ENCODE measurements at regions not wholly inside any gene's neighbourhood (a gene's known extent, or its start where the extent isn't known, plus 50 kb on each side); places are given as distances from the start of the nearest gene placed in this dataset.

DNA sequence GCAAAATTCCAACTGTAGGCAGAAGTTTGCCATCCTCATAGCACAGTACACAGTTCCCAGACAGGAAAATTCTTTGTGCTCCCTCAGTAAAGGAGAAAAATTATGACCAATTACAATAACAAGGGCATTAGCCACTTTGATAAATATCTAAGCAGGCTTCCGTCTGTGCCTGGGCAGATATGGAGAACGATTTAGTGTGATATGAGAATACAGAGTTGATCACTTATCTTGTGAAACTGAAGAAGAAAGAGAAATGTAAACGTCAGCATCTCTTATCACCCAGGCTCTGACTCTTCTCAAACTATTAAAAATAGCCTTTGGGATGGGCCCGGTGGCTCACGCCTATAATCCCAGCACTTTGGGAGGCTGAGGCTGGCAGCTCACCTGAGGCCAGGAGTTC is 54.5 kb upstream of the TIAM1 start:
- no peak for DNase-seq (ENCODE audit: extremely low spot score in 2 of 2)
- TF ChIP-seq, protein P1, sequence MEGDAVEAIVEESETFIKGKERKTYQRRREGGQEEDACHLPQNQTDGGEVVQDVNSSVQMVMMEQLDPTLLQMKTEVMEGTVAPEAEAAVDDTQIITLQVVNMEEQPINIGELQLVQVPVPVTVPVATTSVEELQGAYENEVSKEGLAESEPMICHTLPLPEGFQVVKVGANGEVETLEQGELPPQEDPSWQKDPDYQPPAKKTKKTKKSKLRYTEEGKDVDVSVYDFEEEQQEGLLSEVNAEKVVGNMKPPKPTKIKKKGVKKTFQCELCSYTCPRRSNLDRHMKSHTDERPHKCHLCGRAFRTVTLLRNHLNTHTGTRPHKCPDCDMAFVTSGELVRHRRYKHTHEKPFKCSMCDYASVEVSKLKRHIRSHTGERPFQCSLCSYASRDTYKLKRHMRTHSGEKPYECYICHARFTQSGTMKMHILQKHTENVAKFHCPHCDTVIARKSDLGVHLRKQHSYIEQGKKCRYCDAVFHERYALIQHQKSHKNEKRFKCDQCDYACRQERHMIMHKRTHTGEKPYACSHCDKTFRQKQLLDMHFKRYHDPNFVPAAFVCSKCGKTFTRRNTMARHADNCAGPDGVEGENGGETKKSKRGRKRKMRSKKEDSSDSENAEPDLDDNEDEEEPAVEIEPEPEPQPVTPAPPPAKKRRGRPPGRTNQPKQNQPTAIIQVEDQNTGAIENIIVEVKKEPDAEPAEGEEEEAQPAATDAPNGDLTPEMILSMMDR (IDR thresholded peaks at IDR 0.05): no peak
- no peak for TF ChIP-seq POLR2AphosphoS5 (IDR thresholded peaks at IDR 0.05; ENCODE audit: insufficient read depth in 1 of 2, low read depth in 1 of 2)
- intact Hi-C loops (cut with DNase I): no loop called here
- no peaks in the 10 kb centered on the region for H3K27me3 ChIP-seq
- H3K4me1 ChIP-seq: no peaks in the 10 kb centered on the region
- no peak overlapping the region for H3K4me3 ChIP-seq
- H3K9me3 ChIP-seq: no peaks in the 10 kb centered on the region
- no peak overlapping the region for H3K27ac ChIP-seq
- H3K36me3 ChIP-seq: no peaks in the 10 kb centered on the region

DNA sequence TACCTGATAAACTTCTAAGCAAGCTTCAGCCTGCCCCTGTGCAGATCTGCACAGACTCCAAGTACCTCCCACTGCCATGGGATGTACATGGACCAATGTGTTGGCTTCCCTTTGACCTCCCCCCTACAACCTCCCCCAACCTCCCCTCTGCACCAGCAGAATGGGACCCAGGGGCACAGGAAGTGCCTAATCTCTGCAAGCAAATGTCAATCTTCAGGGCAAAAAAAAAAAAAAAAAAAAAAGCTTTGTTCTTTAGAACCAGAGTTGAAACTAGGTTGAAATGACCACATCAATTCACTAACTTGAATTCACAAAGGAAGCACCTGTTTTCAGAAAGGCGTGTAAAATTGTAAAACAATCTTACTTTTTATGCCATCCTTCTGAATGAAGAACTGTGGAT is 53.9 kb upstream of the TIAM1 start:
- no peak for DNase-seq (ENCODE audit: extremely low spot score in 2 of 2)
- Histone ChIP-seq H3K36me3 (no peaks in the 10 kb centered on the region), H3K27ac (no peak overlapping the region), H3K4me3 (no peak overlapping the region), H3K4me1 (no peaks in the 10 kb centered on the region), H3K27me3 (no peaks in the 10 kb centered on the region), H3K9me3 (no peaks in the 10 kb centered on the region)
- intact Hi-C loops (cut with DNase I): no loop called here
- TF ChIP-seq POLR2AphosphoS5 (IDR thresholded peaks at IDR 0.05; ENCODE audit: insufficient read depth in 1 of 2, low read depth in 1 of 2) (no peak), POLR2A (IDR thresholded peaks at IDR 0.05) (no peak)
- TF ChIP-seq, protein P1 (IDR thresholded peaks at IDR 0.05): no peak

DNA sequence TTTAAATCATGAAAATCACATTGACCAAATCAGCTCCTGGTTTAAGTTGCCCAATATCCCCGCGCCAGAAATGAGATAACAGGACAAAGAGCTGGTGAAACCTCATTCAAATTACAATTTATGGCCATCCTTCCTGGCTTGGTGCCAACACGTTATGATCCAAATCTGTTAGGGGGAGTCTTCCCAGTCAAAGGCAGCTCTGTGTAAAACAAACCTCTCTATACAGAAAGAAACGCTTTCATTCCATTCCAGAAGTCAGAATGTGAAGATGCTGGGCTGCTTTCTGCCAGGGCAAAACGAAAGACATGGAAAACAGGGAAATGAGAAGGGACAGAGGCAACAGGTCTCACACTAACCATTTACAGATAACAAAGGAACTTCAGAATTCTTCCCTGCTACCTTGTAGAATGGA is 53.5 kb upstream of the TIAM1 start:
- H3K4me3 ChIP-seq: no peak overlapping the region
- TF ChIP-seq, protein P1 (IDR thresholded peaks at IDR 0.05): no peak
- TF ChIP-seq POLR2A (IDR thresholded peaks at IDR 0.05) (no peak), POLR2AphosphoS5 (IDR thresholded peaks at IDR 0.05; ENCODE audit: insufficient read depth in 1 of 2, low read depth in 1 of 2) (no peak)
- no peak for DNase-seq (ENCODE audit: extremely low spot score in 2 of 2)
- intact Hi-C loops (cut with DNase I): no loop called here
- no peak overlapping the region for H3K27ac ChIP-seq
- H3K27me3 ChIP-seq: no peaks in the 10 kb centered on the region
- no peaks in the 10 kb centered on the region for H3K36me3 ChIP-seq
- no peaks in the 10 kb centered on the region for H3K4me1 ChIP-seq
- no peaks in the 10 kb centered on the region for H3K9me3 ChIP-seq

DNA sequence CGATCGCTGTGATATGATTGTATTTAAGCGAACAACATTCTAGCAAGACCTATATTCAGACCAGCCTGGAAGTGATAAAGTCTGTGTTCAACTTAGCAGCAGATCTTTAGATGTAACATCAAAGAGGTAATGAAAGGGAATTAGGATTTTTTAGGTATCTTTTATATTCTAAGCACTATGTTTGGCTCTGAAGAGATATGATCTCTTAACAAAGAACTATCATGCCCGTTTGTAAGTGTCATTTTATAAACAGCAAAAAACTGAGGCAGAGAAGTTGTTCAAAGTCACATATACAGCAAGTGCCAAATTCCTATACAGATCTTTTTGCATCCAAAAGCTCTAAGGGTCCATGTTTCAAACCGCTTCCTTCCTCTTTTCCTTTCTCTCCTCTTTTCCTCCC is 53.0 kb upstream of the TIAM1 start:
- Histone ChIP-seq H3K27ac (no peak overlapping the region), H3K4me1 (no peaks in the 10 kb centered on the region), H3K4me3 (no peak overlapping the region), H3K27me3 (no peaks in the 10 kb centered on the region), H3K9me3 (no peaks in the 10 kb centered on the region), H3K36me3 (no peaks in the 10 kb centered on the region)
- intact Hi-C loops (cut with DNase I): no loop called here
- TF ChIP-seq, protein P1 (IDR thresholded peaks at IDR 0.05): no peak
- TF ChIP-seq POLR2A (IDR thresholded peaks at IDR 0.05) (no peak), POLR2AphosphoS5 (IDR thresholded peaks at IDR 0.05; ENCODE audit: insufficient read depth in 1 of 2, low read depth in 1 of 2) (no peak)
- no peak for DNase-seq (ENCODE audit: extremely low spot score in 2 of 2)

DNA sequence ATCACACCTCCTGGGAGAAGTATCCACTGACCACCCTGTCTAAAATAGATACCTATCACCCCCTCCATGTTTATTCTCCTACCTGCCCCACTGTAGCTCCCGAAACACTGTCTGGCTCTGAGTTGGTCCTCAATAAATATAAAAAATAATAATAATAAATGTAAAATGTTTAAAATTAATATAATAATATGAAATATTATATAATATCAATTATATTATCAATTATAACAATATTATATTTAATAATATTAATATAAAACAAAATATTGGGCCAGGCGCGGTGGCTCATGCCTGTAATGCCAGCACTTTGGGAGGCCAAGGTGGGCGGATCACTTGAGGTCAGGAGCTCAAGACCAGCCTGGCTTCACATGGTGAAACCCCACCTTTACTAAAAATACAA is 52.3 kb upstream of the TIAM1 start:
- intact Hi-C loops (cut with DNase I): no loop called here
- TF ChIP-seq, protein P1 (IDR thresholded peaks at IDR 0.05): no peak
- TF ChIP-seq POLR2AphosphoS5 (IDR thresholded peaks at IDR 0.05; ENCODE audit: insufficient read depth in 1 of 2, low read depth in 1 of 2) (no peak), POLR2A (IDR thresholded peaks at IDR 0.05) (no peak)
- no peaks in the 10 kb centered on the region for H3K9me3 ChIP-seq
- H3K36me3 ChIP-seq: no peaks in the 10 kb centered on the region
- H3K4me1 ChIP-seq: no peaks in the 10 kb centered on the region
- no peaks in the 10 kb centered on the region for H3K27me3 ChIP-seq
- H3K27ac ChIP-seq: no peak overlapping the region
- H3K4me3 ChIP-seq: no peak overlapping the region
- DNase-seq (ENCODE audit: extremely low spot score in 2 of 2): no peak
